H1 (cell line): ENCODE measurements at regions not wholly inside any gene's neighbourhood (a gene's known extent, or its start where the extent isn't known, plus 50 kb on each side); places are given as distances from the start of the nearest gene placed in this dataset.

ENCODE experiments used
- CTCF ChIA-PET: fragments of 300-600 bp; sonication (Branson Sonifier 250); formaldehyde crosslinking; loops from one replicate; lab custom pipeline; 2021; ENCODE audit not compliant: partially characterized antibody; lab: Charles Lee
- POLR2A ChIA-PET: fragments of 300-600 bp; sonication (Branson Sonifier 250); formaldehyde crosslinking; loops from one replicate; lab custom pipeline; 2021; ENCODE audit warnings: inconsistent platforms; ENCODE audit not compliant: partially characterized antibody; lab: Charles Lee
- DNase-seq, 2 experiments: peaks; one replicate each; pipeline versions ENCODE4 v3.0.0 to v3.0.0-alpha.2; 2010 to 2022; ENCODE audit warnings: low spot score in 2 of 2, low read depth in 1 of 2, mixed read lengths in 1 of 2
- FAIRE-seq: peaks from 2 replicates; lab custom pipeline; 2011; peaks lifted over from hg19 to GRCh38; lab: Jason Lieb, UNC
- H2AFZ ChIP-seq: 2 replicates; pipeline ENCODE4 v1.8.1; 2012; ENCODE audit warnings: low read length, inconsistent platforms
- H2AK5ac ChIP-seq: 2 replicates; pipeline ENCODE4 v1.6.1; 2013; ENCODE audit warnings: low read depth, low read length
- H2BK120ac ChIP-seq: replicated peaks from 2 replicates; pipeline ENCODE3; 2013; ENCODE audit warnings: low read depth, low read length, inconsistent platforms
- H2BK12ac ChIP-seq: 2 replicates; pipeline ENCODE4 v1.6.1; 2013; ENCODE audit warnings: low read depth, low read length
- H2BK15ac ChIP-seq: 2 replicates; pipeline ENCODE4 v1.6.1; 2013; ENCODE audit warnings: low read length
- H2BK20ac ChIP-seq: 2 replicates; pipeline ENCODE4 v1.6.1; 2013; ENCODE audit warnings: low read length
- H2BK5ac ChIP-seq: 2 replicates; pipeline ENCODE4 v1.6.1; 2013; ENCODE audit warnings: low read depth, low read length
- H3K14ac ChIP-seq: 2 replicates; pipeline ENCODE4 v1.6.1; 2013; ENCODE audit warnings: inconsistent platforms; ENCODE audit not compliant: insufficient read length
- H3K18ac ChIP-seq: 2 replicates; pipeline ENCODE4 v1.6.1; 2013; ENCODE audit warnings: low read length; ENCODE audit errors: extremely low read depth
- H3K23ac ChIP-seq: 2 replicates; pipeline ENCODE4 v1.6.1; 2013; ENCODE audit warnings: inconsistent platforms; ENCODE audit not compliant: insufficient read length
- H3K23me2 ChIP-seq: 2 replicates; pipeline ENCODE4 v1.6.1; 2013; ENCODE audit warnings: low read depth, low read length
- H3K27ac ChIP-seq: 2 replicates; pipeline ENCODE4 v1.6.1; 2011; ENCODE audit warnings: low read depth, low read length, inconsistent platforms
- H3K27me3 ChIP-seq, 4 experiments: replicated peaks in 1 of 4; 1 replicate in 1 of 4; 2 replicates in 3 of 4; pipeline versions ENCODE4 v1.6.1 to v1.8.1; 2011 to 2013; ENCODE audit warnings: low read length in 3 of 4, mild to moderate bottlenecking in 3 of 4, inconsistent platforms in 2 of 4, mixed read lengths in 2 of 4, moderate library complexity in 1 of 4; ENCODE audit not compliant: control insufficient read depth in 3 of 4, insufficient read depth in 3 of 4; ENCODE audit errors: extremely low read depth in 1 of 4
- H3K36me3 ChIP-seq, 4 experiments: 2 replicates each; pipeline versions ENCODE4 v1.6.1 to v1.8.1; 2011 to 2013; ENCODE audit warnings: mild to moderate bottlenecking in 4 of 4, low read length in 3 of 4, moderate library complexity in 2 of 4, control low read depth in 1 of 4, inconsistent platforms in 1 of 4; ENCODE audit not compliant: insufficient read depth in 4 of 4, control insufficient read depth in 2 of 4
- H3K4ac ChIP-seq: replicated peaks from 2 replicates; pipeline ENCODE3; 2013; ENCODE audit warnings: low read length, low read depth, mixed read lengths, inconsistent platforms; ENCODE audit not compliant: insufficient read length
- H3K4me1 ChIP-seq, 4 experiments: replicated peaks in 1 of 4; 1 replicate in 1 of 4; 2 replicates in 3 of 4; pipeline versions ENCODE4 v1.6.1 to v1.8.1; 2011 to 2013; ENCODE audit warnings: low read length in 3 of 4, inconsistent platforms in 2 of 4, mixed read lengths in 1 of 4; ENCODE audit not compliant: insufficient read depth in 4 of 4, control insufficient read depth in 3 of 4
- H3K4me2 ChIP-seq, 2 experiments: 2 replicates each; pipeline versions ENCODE4 v1.6.1 to v1.8.1; 2011 to 2013; ENCODE audit warnings: low read depth in 2 of 2, low read length in 2 of 2, control low read depth in 1 of 2, inconsistent platforms in 1 of 2, mild to moderate bottlenecking in 1 of 2; ENCODE audit not compliant: insufficient read depth in 1 of 2
- H3K4me3 ChIP-seq, 4 experiments: fragments of 200-600, 300-600 bp in 1 of 4; sonication (generic), shearing (Covaris generic), sonication (Bioruptor Twin) in 1 of 4; 2 replicates each; pipeline versions ENCODE4 v1.5.1 to v1.8.1; 2011 to 2016; ENCODE audit warnings: low read length in 4 of 4, low read depth in 3 of 4, control low read depth in 2 of 4, inconsistent platforms in 2 of 4, mild to moderate bottlenecking in 2 of 4, mixed read lengths in 1 of 4, moderate library complexity in 1 of 4; ENCODE audit not compliant: insufficient read depth in 2 of 4; ENCODE audit errors: extremely low read depth in 1 of 4
- H3K56ac ChIP-seq: replicated peaks from 2 replicates; pipeline ENCODE3; 2013; ENCODE audit warnings: low read depth, mild to moderate bottlenecking, mixed read lengths, low read length, inconsistent platforms; ENCODE audit not compliant: insufficient read length
- H3K79me1 ChIP-seq: 2 replicates; pipeline ENCODE4 v1.6.1; 2013; ENCODE audit warnings: low read depth, low read length, control low read depth
- H3K79me2 ChIP-seq, 2 experiments: 2 replicates each; pipeline versions ENCODE4 v1.6.1 to v1.8.1; 2012 to 2013; ENCODE audit warnings: low read length in 2 of 2, mild to moderate bottlenecking in 2 of 2, inconsistent platforms in 1 of 2; ENCODE audit not compliant: insufficient read depth in 2 of 2, control insufficient read depth in 1 of 2
- H3K9ac ChIP-seq, 4 experiments: replicated peaks in 1 of 4; 1 replicate in 1 of 4; 2 replicates in 3 of 4; pipeline versions ENCODE4 v1.6.1 to v1.8.1; 2011 to 2013; ENCODE audit warnings: low read depth in 3 of 4, low read length in 3 of 4, control low read depth in 2 of 4, mild to moderate bottlenecking in 2 of 4, moderate library complexity in 2 of 4, inconsistent platforms in 1 of 4; ENCODE audit errors: extremely low read depth in 1 of 4
- H3K9me3 ChIP-seq, 2 experiments: 2 replicates each; pipeline versions ENCODE4 v1.6.1 to v1.8.1; 2012 to 2013; ENCODE audit warnings: mild to moderate bottlenecking in 2 of 2, moderate library complexity in 2 of 2, control low read depth in 1 of 2, inconsistent platforms in 1 of 2, low read depth in 1 of 2, low read length in 1 of 2, mixed read lengths in 1 of 2; ENCODE audit not compliant: insufficient read depth in 2 of 2
- H4K20me1 ChIP-seq, 2 experiments: replicated peaks in 1 of 2; 2 replicates each; pipeline versions ENCODE3 to v1.8.1; 2011 to 2013; ENCODE audit warnings: inconsistent platforms in 2 of 2, low read length in 2 of 2, mild to moderate bottlenecking in 1 of 2; ENCODE audit not compliant: insufficient read depth in 2 of 2, control insufficient read depth in 1 of 2
- H4K5ac ChIP-seq: 2 replicates; pipeline ENCODE4 v1.6.1; 2013; ENCODE audit warnings: low read length, low read depth, mixed read lengths, inconsistent platforms; ENCODE audit not compliant: insufficient read length
- H4K8ac ChIP-seq: 2 replicates; pipeline ENCODE4 v1.8.0; 2013; ENCODE audit warnings: mild to moderate bottlenecking, moderate library complexity, low read length, inconsistent platforms; ENCODE audit not compliant: insufficient read depth; ENCODE audit errors: extremely low read depth
- H4K91ac ChIP-seq: replicated peaks from 2 replicates; pipeline ENCODE3; 2013; ENCODE audit warnings: low read length, mixed read lengths, inconsistent platforms; ENCODE audit not compliant: insufficient read length
- CBX8 ChIP-seq: fragments of 300-800, 300-1000 bp; sonication (generic); IDR thresholded peaks from 2 replicates; pipeline ENCODE4 v1.7.1; 2016; ENCODE audit warnings: low read depth, low read length, borderline replicate concordance
- CEBPB ChIP-seq: IDR thresholded peaks from 2 replicates; pipeline ENCODE4 v1.6.1; 2012; ENCODE audit warnings: low read depth, low read length
- CHD1 ChIP-seq: IDR thresholded peaks from 2 replicates; pipeline ENCODE4 v1.6.1; 2012; ENCODE audit warnings: low read depth, low read length, improper control_type of control experiment
- CHD2 ChIP-seq: IDR thresholded peaks from 2 replicates; pipeline ENCODE4 v1.6.1; 2012; ENCODE audit warnings: low read length, improper control_type of control experiment
- JUND ChIP-seq: IDR thresholded peaks from 2 replicates; pipeline ENCODE4 v1.6.1; 2011; ENCODE audit warnings: mild to moderate bottlenecking, improper control_type of control experiment, low read length
- POLR2A ChIP-seq, 2 experiments: IDR thresholded peaks; 1 replicate in 1 of 2; 2 replicates in 1 of 2; pipeline ENCODE4 v1.6.1; 2011; ENCODE audit warnings: low read depth in 2 of 2, low read length in 2 of 2, mild to moderate bottlenecking in 2 of 2; ENCODE audit errors: control extremely low read depth in 1 of 2
- RXRA ChIP-seq: IDR thresholded peaks from 2 replicates; pipeline ENCODE4 v1.6.1; 2011; ENCODE audit warnings: low read depth, mild to moderate bottlenecking, low read length, moderate library complexity; ENCODE audit not compliant: insufficient read depth
- SIN3A ChIP-seq, 2 experiments: IDR thresholded peaks in 1 of 2; conservative IDR thresholded peaks in 1 of 2; 2 replicates each; pipeline ENCODE4 v1.6.1; 2011 to 2012; ENCODE audit warnings: low read length in 2 of 2, improper control_type of control experiment in 1 of 2, low read depth in 1 of 2, mild to moderate bottlenecking in 1 of 2
- SRF ChIP-seq: IDR thresholded peaks from 2 replicates; pipeline ENCODE4 v1.6.1; 2011; ENCODE audit warnings: mild to moderate bottlenecking, low read depth, low read length, moderate library complexity
- SUZ12 ChIP-seq: fragments of 200-600 bp; sonication (generic); IDR thresholded peaks from 2 replicates; pipeline ENCODE4 v1.6.1; 2012; ENCODE audit warnings: mild to moderate bottlenecking, inconsistent platforms, low read length, moderate library complexity, mixed read lengths
- WGBS, 2 experiments: shearing (Covaris generic) in 1 of 2; methylation state at CpG; one replicate each; pipeline versions ENCODE4 v1.1.6 to v1.1.7; 2013 to 2015; ENCODE audit warnings: low lambda C conversion rate in 2 of 2, mixed read lengths in 2 of 2, inconsistent platforms in 1 of 2, low coverage in 1 of 2, missing lambda C conversion rate in 1 of 2; ENCODE audit not compliant: insufficient replicate concordance in 2 of 2, insufficient coverage in 1 of 2, insufficient read length in 1 of 2; ENCODE audit errors: extremely low coverage in 1 of 2, missing lambda C conversion rate in 1 of 2; 5-methylcytosine and 5-hydroxymethylcytosine counted together

- WGBS, 2 experiments = 87% methylated on average over 13 of the region's 16 CpGs; no CpG with 5 or more reads in 1 of the 2 experiments
- Histone ChIP-seq H3K9ac (no peak overlapping the region), H3K14ac (no peak overlapping the region), H3K23me2 (peaks cover 3% of the 10 kb centered on the region), H3K4me2 (peak overlapping the region; percentile 48 to 52; a peak in 1 of 4 replicates), H4K20me1 (peaks cover 27 to 34% of the 10 kb centered on the region in 2 experiments), H2BK20ac (no peak overlapping the region), H3K23ac (no peak overlapping the region), H2BK120ac (no peak overlapping the region), H4K91ac (no peak overlapping the region), H3K27me3 (peaks cover 0 to 4% (median 1%) of the 10 kb centered on the region in 4 experiments; a peak in 3 of 7 replicates), H3K56ac (no peak overlapping the region), H3K27ac (no peak overlapping the region), H2BK15ac (0 out of 2 replicates have a peak overlapping the region, but pooled peaks have one; percentile 46), H3K4ac (no peak overlapping the region), H3K4me1 (peaks cover 0 to 36% (median 22%) of the 10 kb centered on the region in 4 experiments; a peak in 6 of 7 replicates), H3K18ac (no peak overlapping the region), H2AK5ac (no peak overlapping the region), H3K79me1 (peaks cover 37% of the 10 kb centered on the region), H2BK5ac (0 out of 2 replicates have a peak overlapping the region, but pooled peaks have one; percentile 44), H2BK12ac (no peak overlapping the region), H3K36me3 (no peaks in the 10 kb centered on the region), H3K4me3 (no peak overlapping the region), H4K8ac (no peak overlapping the region), H3K9me3 (no peaks in the 10 kb centered on the region), H3K79me2 (peaks cover 0 to 80% of the 10 kb centered on the region in 2 experiments; a peak in 2 of 4 replicates), H2AFZ (no peak overlapping the region), H4K5ac (no peak overlapping the region)
- TF ChIP-seq JUND (no peak), SUZ12 (no peak), POLR2A (IDR thresholded peaks at IDR 0.05; ENCODE audit: control extremely low read depth in 1 of 2, low read depth in 2 of 2, low read length in 2 of 2) (no peak), CEBPB (no peak), SRF (no peak), SIN3A (conservative IDR thresholded peaks at IDR 0.05 in 1 of 2, IDR thresholded peaks at IDR 0.05 in 1 of 2; ENCODE audit: low read depth in 1 of 2, low read length in 2 of 2) (no peak), CHD1 (no peak), CHD2 (no peak), CBX8 (no peak), RXRA (no peak)
- POLR2A ChIA-PET = no interaction called here
- DNase-seq (no peak), FAIRE-seq (no peak)
- CTCF ChIA-PET = interaction anchor here (0.6 to 1.5 kb wide), 3 partner anchors 11 to 355 kb away, joined by 3 read pairs; no protein-coding TSS in a partner anchor
Measured at GRCh38 chr22:48496226-48496845, 1331.3 kb downstream of the BRD1 start.
